Activated T-cell treated with anti-CD3 and anti-CD28 coated beads, Interleukin-2, amount 50 U/mL, for 48 hours (primary cell): ENCODE measurements at regions not wholly inside any gene's neighbourhood (a gene's known extent, or its start where the extent isn't known, plus 50 kb on each side); places are given as distances from the start of the nearest gene placed in this dataset.

ENCODE experiments used
- DNase-seq, 2 experiments: peaks; one replicate each; pipeline ENCODE4 v3.0.0-alpha.2; 2020

- no peak for DNase-seq
Measured at GRCh38 chr13:70884196-70884595, 775.9 kb upstream of the KLHL1 start.

GRCh38 chr13:70874636-70875035, 766.4 kb upstream of the KLHL1 start:
- DNase-seq, result no peak

- no peak for DNase-seq
Measured at GRCh38 chr13:70864731-70865130, 756.5 kb upstream of the KLHL1 start.

GRCh38 chr13:70856711-70857110, 748.5 kb upstream of the KLHL1 start:
- DNase-seq, result no peak

- DNase-seq, result no peak
Measured at GRCh38 chr13:70856025-70856424, 747.8 kb upstream of the KLHL1 start.

GRCh38 chr13:70849222-70849621, 741.0 kb upstream of the KLHL1 start:
- DNase-seq, result no peak

GRCh38 chr13:70844391-70845108, 736.3 kb upstream of the KLHL1 start:
- no peak for DNase-seq

GRCh38 chr13:70842062-70842644, 733.9 kb upstream of the KLHL1 start:
- no peak for DNase-seq

GRCh38 chr13:70841240-70842061, 733.2 kb upstream of the KLHL1 start:
- DNase-seq, result no peak

GRCh38 chr13:70835371-70835770, 727.1 kb upstream of the KLHL1 start:
- DNase-seq, result no peak

GRCh38 chr13:70829748-70830147, 721.5 kb upstream of the KLHL1 start:
- no peak for DNase-seq

- no peak for DNase-seq
Measured at GRCh38 chr13:70817576-70817975, 709.3 kb upstream of the KLHL1 start.

- no peak for DNase-seq
Measured at GRCh38 chr13:70816853-70817252, 708.6 kb upstream of the KLHL1 start.

GRCh38 chr13:70814684-70815083, 706.4 kb upstream of the KLHL1 start:
- no peak for DNase-seq

GRCh38 chr13:70812481-70812880, 704.2 kb upstream of the KLHL1 start:
- no peak for DNase-seq

GRCh38 chr13:70809588-70809987, 701.3 kb upstream of the KLHL1 start:
- DNase-seq, result no peak

- no peak for DNase-seq
Measured at GRCh38 chr13:70798385-70798784, 690.1 kb upstream of the KLHL1 start.

GRCh38 chr13:70795484-70795883, 687.2 kb upstream of the KLHL1 start:
- DNase-seq, result no peak

- no peak for DNase-seq
Measured at GRCh38 chr13:70792121-70792520, 683.9 kb upstream of the KLHL1 start.

- DNase-seq, result no peak
Measured at GRCh38 chr13:70789751-70790150, 681.5 kb upstream of the KLHL1 start.

- DNase-seq, result no peak
Measured at GRCh38 chr13:70788074-70788473, 679.8 kb upstream of the KLHL1 start.

- no peak for DNase-seq
Measured at GRCh38 chr13:70784207-70784989, 676.1 kb upstream of the KLHL1 start.

GRCh38 chr13:70769817-70770216, 661.6 kb upstream of the KLHL1 start:
- no peak for DNase-seq
